ENCODE measurements at regions not wholly inside any gene's neighbourhood (a gene's known extent, or its start where the extent isn't known, plus 50 kb on each side); places are given as distances from the start of the nearest gene placed in this dataset.
"Not testable (repeated sequence)": the region's sequence is repeated elsewhere in the genome, so short reads cannot be mapped to it uniquely, and the experiment has no call there.

DNA sequence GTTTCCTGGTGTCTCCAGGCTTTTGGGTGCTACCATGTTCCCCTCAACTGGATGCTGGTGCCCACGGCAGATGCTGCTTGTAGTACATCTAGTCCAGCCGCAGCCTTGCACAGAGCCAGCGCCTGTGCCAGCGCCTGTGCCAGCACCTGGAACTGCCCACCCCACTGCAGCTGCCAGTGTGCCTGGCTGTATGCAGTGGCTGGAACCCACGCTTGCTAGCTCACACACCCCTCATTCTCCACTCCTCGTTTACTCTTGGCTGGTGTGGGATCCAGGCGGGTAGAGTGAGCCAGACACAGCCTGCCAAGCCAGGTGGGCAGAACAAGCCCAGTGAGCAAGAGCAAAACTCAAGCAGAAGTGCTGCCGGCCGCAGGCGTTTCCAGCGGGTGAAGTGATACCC, 428.6 kb downstream of the SLITRK1 start:
- DNase-seq, result no peak

DNA sequence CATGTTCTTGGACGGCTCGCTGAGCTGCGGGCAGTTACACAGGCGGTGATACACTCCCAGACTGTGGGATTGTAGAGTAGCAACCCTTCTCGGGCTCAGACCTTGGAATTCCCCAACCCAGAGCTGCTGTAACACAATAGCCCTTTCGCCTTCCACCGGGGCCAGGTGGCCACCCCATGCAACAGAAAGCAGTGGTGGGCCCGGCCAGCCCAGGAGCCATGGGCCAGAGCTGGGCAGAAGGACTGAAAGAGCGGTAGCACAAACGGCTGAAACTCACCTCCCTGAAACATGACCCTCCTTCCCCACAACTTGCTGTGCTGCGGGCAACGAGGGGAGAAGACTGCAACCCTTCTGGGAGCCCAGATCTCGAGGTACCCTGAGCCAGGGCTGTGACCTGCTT, 429.0 kb downstream of the SLITRK1 start:
- DNase-seq, result no peak

DNA sequence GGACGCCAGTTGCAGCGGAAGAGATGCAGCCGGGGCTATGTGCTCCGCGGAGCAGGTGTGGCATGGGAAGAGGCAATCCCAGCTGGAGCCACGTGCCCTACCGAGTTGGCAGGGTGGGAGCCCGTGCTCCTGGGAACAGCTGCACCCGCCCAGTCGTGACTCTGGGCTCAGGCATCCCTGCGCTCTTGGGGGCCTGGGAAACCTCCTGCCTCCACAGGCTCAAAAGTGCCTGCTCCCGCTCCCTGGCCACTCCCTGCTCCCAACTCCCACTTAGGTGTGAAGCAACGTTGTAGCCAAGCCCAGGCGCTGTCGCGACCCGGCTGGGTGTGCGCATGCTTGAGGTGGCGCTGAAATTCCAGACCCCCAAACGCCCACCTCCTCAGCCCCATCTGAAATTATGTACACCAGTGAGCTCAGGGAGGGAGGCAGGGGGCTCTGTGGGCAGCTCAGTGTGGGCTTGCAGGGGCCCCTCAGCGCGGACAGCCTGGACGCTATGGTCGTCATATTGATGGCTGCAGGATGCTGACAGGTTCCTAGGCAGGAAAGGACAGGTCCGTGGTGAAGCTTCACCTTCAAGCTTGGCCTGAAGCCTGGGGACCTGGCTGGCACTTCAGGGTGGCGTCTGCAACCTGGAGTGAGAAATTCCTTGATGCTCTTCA, 429.9 kb downstream of the SLITRK1 start:
- no peak for DNase-seq

DNA sequence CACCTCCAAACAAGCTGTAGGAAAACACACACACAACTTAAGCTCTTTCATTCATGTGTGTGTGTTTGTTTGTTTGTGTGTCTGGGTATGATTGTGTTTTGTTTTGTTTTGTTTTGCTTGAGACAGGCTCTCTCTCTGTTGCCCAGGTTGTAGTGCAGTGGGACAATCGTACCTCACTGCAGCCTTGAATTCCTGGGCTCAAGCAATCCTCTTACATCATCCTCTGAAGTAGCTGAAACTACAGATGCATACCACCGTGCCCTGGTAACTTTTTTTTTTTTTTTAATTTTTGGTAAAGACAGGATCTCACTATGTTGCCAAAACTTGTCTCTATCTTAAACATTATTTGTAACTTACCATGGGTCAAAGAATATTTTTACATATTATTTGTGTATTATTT, 431.7 kb downstream of the SLITRK1 start:
- no peak for DNase-seq

DNA sequence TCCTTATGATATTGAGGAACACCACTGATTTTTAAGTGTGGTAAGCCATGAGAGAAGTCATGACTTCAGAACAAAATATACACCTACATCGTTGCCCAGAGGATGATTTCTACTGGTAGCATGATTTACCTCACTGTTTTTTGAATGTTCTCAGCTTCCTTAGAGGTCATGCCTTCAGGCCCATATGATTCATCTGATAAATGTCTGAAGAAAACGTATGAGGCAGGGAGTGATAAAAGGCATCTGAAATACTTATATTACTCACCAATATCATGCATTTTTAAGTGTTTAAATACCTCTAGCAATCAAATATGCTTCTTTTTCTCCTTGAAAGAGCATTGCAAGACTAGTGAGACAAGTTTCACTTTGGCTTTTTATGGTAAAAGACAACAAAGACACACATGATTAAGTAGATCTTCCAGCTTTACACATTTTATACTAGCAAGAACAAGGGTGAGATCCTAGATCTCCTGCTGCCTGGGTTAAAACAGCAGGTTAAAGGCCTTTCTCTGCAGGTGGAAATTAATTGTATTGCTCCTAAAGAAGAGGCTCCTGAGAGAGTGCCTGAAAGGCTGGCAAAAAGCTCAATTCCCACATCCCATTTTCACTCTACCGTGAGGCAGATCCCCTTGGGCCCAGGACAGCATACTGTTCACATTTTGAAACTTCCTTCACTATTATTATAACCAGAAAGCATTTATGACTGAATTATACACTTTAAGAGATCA, 432.4 kb downstream of the SLITRK1 start:
- DNase-seq, result no peak

DNA sequence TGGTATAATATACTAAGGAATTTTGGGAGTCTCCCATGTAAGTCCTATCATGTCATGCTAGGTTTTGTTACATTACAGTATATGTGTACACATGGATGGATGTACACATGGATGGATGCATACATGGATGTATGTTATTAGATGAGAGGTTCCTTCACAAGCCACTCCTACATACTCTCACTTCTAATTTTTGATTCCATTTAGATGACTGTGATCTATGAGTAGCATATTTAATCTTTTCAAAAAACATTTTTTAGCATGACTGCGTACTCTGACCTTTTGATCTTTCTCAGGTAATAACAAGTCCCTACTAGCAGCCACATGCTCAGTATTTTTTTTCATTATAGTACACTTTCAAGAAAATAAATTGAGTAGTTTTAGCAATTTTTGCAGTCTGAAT, 441.8 kb downstream of the SLITRK1 start:
- no peak for DNase-seq

DNA sequence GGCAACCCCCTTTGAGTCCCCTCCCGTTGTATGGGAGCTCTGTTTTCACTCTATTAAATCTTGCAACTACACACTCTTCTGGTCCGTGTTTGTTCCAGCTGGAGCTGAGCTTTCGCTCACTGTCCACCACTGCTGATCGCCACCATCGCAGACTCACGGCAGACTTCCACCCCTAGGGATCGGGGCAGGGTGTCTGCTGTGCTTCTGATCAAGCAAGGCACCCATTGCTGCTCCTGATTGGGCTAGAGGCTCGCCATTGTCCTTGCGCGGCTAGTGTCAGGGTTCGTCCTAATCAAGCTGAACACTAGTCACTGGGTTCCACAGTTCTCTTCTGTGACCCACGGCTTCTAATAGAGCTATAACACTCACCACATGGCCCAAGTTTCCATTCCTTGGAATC, 442.8 kb downstream of the SLITRK1 start:
- DNase-seq, result not testable (repeated sequence)

DNA sequence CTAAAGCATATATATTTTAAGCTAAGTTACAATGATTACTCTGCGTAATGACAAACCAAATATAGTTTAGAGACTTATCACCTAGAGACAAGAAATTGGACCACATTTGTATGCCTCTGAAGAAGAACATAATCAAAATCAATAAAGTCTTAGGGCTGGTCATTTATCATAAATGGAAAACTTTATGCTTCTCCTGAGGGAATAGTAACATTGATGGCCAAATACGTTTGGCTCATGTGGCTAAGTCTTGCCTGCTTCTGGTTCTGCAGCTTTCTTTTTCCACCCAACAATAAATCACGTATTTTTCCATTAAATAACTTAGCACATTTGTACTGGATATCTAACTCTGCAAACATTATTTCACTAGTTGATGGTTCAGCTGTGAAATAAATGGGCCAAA, 458.4 kb downstream of the SLITRK1 start:
- DNase-seq, result no peak

DNA sequence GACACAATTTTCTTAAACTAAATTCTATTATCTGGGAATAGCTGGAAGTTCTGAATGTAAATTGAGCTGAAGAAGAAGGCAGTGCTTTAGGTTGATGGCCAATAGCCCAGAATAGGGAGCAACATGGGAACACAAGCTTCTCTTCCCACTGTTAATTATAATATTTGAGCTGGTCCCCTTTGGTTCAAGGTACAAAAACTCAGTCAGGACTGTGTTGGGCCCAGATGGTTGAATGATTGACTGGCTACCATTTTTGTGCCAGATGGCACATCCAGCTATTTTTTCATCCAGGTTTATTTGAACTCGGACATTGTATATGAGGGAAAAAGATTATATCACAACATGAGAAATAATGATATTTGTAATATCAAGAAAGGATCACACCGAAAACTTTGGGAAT, 458.9 kb downstream of the SLITRK1 start:
- DNase-seq, result no peak

DNA sequence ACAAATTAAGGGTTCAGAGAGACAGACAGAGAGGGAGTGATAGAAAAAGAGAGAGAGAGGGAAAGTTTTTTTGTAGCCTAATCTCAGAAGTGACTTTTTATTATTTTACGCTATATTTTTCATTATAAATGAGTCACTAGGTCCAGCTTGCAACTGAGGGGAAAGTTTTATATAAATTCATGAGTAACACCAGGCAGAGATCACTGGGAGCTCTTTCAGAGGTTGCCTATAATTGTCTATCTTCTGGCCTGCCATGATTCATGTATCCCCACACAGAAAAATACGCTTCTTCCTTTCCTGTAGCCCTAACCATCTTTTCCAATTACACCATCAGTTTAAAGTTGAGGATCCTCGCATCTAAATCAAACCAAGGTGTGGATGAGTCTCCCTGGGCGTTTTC, 467.9 kb downstream of the SLITRK1 start:
- no peak for DNase-seq

DNA sequence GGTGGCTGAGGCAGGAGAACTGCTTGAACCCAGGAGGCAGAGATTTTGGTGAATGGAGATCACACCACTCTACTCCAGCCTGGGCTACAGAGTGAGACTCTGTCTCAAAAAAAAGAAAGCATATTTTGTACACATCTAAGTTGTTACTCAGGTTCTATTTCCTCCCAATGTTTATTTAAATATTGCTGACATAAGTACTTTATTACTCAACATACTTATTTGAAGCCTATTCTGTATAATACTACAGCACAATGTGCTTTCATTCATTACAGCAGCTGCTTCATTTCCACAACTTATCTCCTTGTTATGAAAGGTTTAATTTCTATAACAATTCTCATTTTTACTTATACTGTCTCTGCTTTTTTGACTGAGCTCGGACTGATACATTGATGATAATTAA, 495.7 kb downstream of the SLITRK1 start:
- DNase-seq, result no peak

DNA sequence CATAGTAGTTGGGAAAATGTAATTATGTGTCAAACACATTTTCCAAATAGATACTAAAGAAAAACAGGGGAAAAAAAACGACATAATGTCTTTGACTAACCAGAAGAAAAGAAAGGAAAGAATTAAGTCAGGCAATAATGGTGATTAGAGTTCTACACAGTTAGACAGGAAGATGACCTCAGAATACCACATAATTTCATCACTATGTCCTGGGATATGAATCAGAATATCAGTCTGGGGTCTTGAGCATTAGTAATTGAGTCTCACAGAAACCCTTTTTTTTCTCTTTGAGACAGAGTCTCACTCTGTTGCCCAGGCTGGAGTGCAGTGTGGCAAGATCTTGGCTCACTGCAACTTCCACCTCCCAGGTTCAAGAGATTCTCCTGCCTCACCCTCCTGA, 503.4 kb downstream of the SLITRK1 start:
- no peak for DNase-seq

DNA sequence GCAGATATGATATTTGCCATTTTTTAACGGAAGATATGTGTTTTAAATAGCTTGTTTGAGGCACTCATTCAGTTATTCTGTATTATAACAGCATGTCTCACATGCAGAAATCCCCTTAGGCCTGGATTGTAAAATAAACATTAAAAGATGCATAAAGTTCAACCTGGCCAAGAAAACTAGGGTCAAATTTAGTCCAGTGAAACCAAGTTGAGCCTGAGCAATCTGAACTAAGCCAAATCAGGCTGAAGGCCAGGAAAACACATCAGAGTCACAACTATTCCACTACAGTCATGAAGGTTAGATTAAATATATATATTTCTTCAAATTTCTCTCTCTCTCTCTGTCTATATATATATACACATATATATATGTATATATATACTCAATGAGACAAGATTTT, 504.8 kb downstream of the SLITRK1 start:
- DNase-seq, result no peak

DNA sequence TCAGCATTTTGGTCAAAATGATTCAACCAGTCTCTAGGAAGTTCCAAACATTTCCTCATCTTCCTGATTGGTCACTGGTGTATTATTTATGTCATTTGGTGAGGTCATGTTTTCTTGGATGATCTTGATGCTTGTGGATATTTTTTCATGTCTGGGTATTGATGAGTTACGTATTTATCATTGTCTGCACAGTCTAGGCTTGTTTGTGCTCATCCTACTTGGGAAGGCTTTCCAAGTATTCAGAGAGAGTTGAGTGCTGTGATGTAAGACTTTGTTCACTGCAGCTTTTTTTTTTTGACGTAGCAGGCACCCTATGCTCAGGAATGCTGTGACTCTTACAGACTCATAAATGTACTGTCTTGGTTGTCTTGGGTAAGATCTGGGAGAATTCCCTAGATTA, 509.5 kb downstream of the SLITRK1 start:
- DNase-seq, result no peak

DNA sequence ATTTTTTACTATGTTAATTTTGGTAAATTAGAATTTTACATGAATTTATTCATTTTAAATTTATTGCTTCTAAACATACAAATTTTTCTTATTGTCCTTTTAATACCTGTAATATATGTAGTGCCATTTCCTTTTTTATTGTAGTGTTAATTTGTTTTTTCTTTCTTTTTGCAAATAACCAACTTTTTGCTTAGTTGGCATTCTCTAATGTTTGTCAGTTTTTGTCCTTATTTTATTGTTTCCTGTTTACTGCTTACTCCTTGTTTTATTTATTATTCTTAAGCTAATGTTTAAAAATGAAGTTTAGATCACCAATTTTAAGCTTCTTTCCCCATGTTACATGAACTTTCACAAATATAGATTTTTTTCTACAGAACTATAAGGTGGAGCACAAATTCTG, 516.6 kb downstream of the SLITRK1 start:
- no peak for DNase-seq

DNA sequence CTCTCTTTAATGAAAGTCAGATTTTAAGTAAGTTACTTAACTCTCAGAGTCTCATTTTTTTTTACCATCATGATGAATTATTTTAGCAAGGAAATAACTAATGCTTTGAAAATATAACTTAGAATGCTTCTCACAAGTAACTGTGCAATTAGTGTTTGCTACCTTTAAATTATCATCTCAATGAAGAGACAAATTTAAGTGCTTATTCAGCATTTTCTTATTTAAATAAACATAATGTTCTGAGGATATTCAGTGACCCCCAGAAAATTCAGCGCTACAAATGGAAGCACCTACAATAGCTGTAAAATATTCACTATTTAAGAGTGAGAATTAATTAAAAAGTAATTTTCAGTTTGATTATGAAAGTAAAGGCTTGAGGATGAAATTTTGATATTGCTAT, 527.2 kb downstream of the SLITRK1 start:
- DNase-seq, result no peak

DNA sequence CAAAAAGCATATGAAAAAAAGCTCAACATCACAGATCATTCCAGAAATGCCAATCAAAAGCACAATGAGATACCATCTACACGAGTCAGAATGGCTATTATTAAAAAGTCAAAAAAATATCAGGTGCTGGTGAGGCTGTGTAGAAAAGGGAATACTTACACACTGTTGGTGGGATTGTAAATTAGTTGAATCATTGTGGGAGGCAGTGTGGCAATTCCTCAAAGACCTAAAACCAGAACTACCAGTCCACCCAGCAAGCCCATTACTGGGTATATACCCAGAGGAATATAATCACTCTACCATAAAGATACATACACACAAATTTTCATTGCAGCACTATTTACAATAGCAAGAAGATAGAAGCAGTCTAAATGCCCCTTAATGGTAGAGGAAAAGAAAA, 529.9 kb downstream of the SLITRK1 start:
- no peak for DNase-seq

DNA sequence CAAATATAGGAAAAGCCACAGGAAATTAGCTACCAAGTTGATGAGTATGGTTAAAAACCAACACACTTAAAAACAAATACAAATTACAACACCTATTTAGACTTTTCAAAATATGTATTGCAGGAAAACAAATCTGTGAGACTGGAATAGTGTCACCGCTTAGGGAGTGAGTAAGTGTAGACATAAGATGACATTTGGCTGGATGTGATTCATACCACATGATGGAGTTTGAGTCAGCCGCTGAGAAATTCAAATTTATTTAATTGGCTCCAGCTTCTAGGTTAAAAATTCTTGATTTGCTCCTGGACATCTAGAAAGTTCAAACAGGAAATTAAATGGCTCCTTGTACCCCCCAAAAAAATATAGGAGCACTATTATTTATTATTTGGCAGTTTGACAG, 531.7 kb downstream of the SLITRK1 start:
- DNase-seq, result no peak

DNA sequence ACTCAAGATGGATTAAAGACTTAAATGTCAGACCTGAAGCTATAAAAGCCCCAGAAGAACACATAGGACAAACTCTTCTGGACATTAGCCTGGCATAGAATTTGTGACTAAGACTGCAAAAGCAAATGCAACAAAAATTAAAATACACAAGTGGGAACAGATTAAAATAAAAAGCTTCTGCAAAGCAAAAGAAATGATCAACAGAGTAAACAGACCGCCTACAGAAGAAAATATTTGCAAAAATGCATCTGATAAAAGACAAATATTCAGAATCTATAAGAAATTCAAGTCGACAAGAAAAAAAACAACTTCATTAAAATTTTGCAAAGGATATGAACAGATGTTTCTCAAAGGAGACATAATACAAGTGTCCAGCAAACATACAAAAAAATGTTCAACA, 537.8 kb downstream of the SLITRK1 start:
- no peak for DNase-seq

DNA sequence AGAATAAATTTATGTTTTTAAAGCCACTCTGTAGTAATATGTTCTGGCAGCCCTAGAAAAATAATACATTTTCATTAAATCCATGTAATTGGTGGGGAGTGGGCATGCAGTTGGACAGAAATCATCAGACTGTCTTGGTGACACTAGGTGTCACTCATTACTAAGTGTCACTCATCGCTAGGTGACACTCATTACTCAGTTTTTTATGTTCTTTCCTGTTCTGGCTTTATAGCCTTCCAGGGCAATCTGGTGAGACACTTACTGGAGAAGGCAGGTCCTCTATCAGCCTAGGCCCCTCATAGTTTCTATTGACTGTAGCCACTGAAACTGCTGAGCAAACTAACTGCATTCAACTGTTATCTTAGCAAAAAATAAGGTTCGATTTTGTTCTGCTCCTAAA, 542.1 kb downstream of the SLITRK1 start:
- DNase-seq, result no peak

DNA sequence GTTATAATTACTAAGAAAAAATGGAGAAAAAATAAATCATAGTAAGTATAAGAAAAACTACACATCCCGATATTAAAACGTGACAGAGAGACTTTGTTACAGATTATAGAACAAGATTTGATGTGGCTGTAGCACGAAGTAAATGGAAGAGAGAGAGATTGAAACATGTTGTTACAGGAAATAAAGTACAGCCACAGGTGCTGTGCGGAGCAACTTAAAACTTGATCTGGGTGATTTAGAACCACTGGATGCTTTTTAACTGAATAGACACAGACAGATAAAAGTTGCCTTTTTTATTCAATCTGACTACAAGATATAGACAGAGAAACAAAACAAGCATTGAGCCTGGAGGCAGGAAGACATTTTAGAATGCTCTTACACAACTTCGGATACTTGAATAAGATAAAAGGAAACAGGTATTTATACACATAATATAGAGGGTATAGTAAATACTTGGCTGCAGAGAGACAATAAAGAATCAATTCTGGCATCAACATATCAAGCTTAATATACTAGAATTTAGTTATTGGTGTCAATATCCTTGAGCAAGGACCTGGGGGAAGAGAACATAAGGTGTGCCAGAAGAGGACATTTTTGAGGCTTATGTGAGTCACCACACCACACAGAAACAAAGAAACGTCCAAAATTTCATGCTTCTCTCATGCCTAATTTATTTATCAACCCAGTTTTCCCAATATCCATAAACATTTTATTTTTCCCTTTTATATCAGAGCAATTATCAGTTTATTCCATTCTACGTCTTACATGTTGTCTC, 548.5 kb downstream of the SLITRK1 start:
- no peak for DNase-seq

DNA sequence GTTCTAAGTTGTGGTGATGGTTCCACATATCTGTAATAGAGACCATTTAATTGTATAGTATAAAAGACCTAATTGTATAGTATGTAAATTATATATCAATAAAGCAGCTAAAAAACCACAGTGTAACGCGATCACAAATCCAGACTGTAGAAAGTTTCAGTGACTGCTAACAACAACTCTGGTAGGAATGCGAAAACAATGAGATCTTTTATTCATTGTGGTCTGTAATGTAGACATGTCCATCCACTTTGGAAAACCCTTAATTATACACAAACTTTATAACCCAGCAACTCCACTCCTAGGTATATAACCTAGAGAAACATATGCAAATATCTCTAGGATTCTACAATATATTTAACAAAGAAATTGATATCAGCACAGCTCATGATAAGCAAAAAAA, 549.5 kb downstream of the SLITRK1 start:
- no peak for DNase-seq

DNA sequence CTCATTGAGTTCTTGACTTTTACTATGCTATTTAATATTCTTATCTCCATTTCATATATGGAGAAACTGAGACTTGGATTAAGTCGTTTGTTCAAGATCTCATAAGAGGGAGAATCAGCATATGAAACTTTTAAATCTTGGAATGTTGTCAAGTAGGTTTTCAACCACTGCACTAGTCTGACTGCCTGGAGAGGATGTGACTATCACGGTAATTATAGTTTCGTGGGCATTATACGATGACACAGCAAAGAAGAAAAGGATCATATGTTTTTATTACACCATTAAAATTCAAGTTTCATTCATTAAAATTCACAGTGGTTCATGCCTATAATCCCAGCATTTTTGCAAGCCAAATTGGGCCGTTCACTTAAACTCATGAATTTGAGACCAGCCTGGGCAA, 555.2 kb downstream of the SLITRK1 start:
- no peak for DNase-seq

DNA sequence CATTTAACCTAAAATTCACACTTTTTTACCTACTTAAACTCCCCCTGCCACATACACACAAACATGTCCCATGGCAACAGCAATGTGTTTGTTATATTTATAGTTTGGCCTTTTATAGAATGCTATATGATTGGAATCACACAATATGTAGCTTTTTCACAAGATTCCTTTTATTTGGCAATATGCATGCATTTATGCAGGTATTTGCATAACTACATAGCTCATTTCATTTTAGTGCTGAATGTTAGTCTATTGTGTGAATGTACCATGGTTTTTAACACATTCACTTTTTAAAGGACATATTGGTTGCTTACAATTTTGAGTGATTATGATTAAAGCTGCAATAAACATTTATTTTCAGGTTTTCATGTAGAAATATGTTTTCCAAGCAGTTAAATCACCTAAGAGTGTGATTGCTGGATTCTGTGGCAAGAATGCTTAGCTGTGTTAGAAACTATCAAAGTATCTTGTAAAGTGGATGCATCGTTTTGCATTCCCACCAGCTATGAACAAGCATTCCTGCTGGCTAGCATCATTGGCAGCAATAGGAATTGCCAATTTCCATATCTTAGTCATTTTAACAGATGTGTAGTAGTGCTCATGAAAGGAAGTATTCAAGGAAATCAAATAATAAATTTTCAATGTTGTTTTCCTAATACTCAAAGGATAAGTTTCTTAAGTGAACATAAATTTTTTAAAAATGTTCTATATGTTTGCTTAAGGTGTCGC, 557.0 kb downstream of the SLITRK1 start:
- no peak for DNase-seq

Measured in NCI-H1092 treated with DMSO at 0.1 percent for 48 hours (cell line).